M059J (cell line): ENCODE measurements at regions not wholly inside any gene's neighbourhood (a gene's known extent, or its start where the extent isn't known, plus 50 kb on each side); places are given as distances from the start of the nearest gene placed in this dataset.
"Not testable (repeated sequence)": the region's sequence is repeated elsewhere in the genome, so short reads cannot be mapped to it uniquely, and the experiment has no call there.

Source experiments
- DNase-seq: peaks from one replicate; pipeline ENCODE4 v3.0.0-alpha.2; 2012; ENCODE audit warnings: low read depth

- DNase-seq = no peak
Observed at GRCh38 chr14:87052646-87053225, 940.2 kb downstream of the GALC start.

GRCh38 chr14:87050421-87050820, 942.6 kb downstream of the GALC start:
- DNase-seq = no peak

GRCh38 chr14:87049950-87050349, 943.0 kb downstream of the GALC start:
- no peak for DNase-seq

- no peak for DNase-seq
Observed at GRCh38 chr14:87046960-87047359, 946.0 kb downstream of the GALC start.

- no peak for DNase-seq
Observed at GRCh38 chr14:87045956-87046355, 947.0 kb downstream of the GALC start.

- DNase-seq = no peak
Observed at GRCh38 chr14:87045246-87045645, 947.7 kb downstream of the GALC start.

- DNase-seq = no peak
Observed at GRCh38 chr14:87044807-87045206, 948.2 kb downstream of the GALC start.

GRCh38 chr14:87043667-87044200, 949.2 kb downstream of the GALC start:
- DNase-seq = no peak

- no peak for DNase-seq
Observed at GRCh38 chr14:87042354-87042753, 950.6 kb downstream of the GALC start.

- no peak for DNase-seq
Observed at GRCh38 chr14:87041290-87042020, 951.5 kb downstream of the GALC start.

- no peak for DNase-seq
Observed at GRCh38 chr14:87034680-87035079, 958.3 kb downstream of the GALC start.

- no peak for DNase-seq
Observed at GRCh38 chr14:87030197-87030596, 962.8 kb downstream of the GALC start.

- DNase-seq = not testable (repeated sequence)
Observed at GRCh38 chr14:87020106-87020505, 972.9 kb downstream of the GALC start.

GRCh38 chr14:87018294-87018693, 974.7 kb downstream of the GALC start:
- no peak for DNase-seq

GRCh38 chr14:87017335-87017734, 975.6 kb downstream of the GALC start:
- DNase-seq = no peak

GRCh38 chr14:87014856-87015255, 978.1 kb downstream of the GALC start:
- DNase-seq = no peak

GRCh38 chr14:87013583-87013982, 979.4 kb downstream of the GALC start:
- no peak for DNase-seq

- DNase-seq = no peak
Observed at GRCh38 chr14:87008965-87009364, 984.0 kb downstream of the GALC start.

- no peak for DNase-seq
Observed at GRCh38 chr14:87005280-87005679, 987.7 kb downstream of the GALC start.

GRCh38 chr14:87002776-87003175, 990.2 kb downstream of the GALC start:
- no peak for DNase-seq

GRCh38 chr14:87001333-87001732, 991.6 kb downstream of the GALC start:
- no peak for DNase-seq

- no peak for DNase-seq
Observed at GRCh38 chr14:87000081-87000480, 992.9 kb downstream of the GALC start.

GRCh38 chr14:86999036-86999435, 993.9 kb downstream of the GALC start:
- no peak for DNase-seq
